GM19397 (cell line): ENCODE measurements at regions not wholly inside any gene's neighbourhood (a gene's known extent, or its start where the extent isn't known, plus 50 kb on each side); places are given as distances from the start of the nearest gene placed in this dataset.
"Not testable (repeated sequence)": the region's sequence is repeated elsewhere in the genome, so short reads cannot be mapped to it uniquely, and the experiment has no call there.

ENCODE experiments used
- ATAC-seq: cut with Tn5 transposase; IDR thresholded peaks from one replicate; pipeline ENCODE4 v1.9.1; 2021; ENCODE audit warnings: mild to moderate bottlenecking, moderate library complexity; ENCODE audit not compliant: unreplicated experiment

DNA sequence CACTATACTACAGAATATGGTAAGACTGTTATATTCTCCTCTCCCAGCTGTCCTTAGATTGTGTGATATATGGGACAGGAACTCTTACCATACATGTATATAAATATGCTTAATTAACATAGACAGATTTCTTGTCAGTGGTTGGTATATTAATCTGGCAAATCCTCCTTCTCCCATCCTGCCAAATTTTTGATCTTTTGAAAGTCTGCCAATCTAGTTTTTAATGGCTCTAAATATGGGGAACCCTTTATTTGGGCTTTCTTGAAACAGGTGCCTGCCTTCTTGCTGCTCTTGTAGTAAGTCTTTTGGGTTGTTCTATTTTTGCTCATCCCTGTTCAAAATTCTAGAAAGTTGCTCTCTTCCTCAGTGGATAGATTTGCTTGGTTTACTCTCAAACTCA lies 63.5 kb downstream of the SPATA31D1 start:
- no peak for ATAC-seq

DNA sequence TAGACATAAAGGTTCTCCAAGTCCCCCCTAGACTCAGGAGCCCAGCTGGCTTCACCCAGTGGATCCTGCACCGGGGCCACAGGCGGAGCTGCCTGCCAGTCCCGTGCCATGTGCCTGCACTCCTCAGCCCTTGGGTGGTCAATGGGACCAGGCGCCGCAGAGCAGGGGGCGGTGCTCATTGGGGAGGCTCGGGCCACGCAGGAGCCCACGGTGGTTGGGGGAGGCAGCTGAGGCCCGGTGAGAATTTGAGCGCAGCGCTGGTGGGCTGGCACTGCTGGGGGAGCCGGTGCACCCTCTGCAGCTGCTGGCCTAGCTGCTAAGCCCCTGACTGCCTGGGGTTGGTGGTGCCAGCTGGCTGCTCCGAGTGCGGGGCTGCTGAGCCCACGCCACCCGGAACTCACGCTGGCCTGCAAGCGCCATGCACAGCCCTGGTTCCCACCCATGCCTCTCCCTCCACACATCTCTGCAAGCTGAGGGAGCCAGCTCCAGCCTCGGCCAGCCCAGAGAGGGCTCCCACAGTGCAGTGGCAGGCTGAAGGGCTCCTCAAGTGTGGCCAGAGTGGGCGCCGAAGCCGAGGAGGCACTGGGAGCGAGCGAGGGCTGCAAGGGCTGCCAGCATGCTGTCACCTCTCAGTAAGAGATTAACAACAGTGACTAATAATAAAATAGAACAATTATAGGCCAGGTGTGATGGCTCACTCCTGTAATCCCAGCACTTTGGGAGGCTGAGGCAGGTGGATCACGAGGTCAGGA lies 65.9 kb downstream of the SPATA31D1 start:
- no peak for ATAC-seq

DNA sequence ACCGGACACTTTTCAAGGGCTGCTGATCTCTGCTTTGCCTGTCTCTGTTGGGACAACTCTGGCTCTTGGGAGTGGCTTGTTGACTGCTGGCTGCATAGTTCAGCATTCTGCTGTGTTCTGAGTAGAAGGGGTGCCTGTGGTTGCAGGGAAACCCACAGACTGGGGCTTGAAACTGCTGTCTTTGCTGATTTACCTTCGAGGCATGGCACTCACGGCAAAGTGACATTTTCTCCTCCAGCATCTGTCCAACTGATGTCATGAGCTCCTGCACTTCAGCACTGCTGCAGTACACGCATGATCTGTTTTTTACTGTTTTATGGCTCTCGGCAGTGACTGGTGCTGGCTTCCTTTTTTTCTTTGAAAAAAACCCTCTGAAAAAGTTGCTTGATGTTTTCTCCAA lies 69.2 kb downstream of the SPATA31D1 start:
- ATAC-seq = no peak

DNA sequence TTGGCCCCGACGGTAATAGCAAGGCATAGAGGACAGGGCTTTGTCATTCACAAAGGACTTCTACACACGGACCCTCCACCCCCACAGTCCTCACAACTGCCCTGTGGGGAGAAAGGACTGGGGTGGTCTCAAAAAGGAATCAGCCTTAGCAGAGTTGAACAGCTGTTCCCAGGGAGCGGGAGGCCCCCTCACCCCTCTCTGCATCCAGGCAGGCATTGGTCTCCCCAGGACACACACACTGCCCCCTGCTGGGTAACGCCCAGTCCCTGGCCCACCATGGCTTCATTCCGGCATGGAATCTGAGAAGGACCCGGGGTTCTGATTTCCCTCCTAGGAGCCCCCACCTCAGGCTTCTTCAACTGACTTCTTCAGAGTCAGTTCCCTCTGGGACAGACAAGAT lies 73.2 kb downstream of the SPATA31D1 start:
- not testable (repeated sequence) for ATAC-seq

DNA sequence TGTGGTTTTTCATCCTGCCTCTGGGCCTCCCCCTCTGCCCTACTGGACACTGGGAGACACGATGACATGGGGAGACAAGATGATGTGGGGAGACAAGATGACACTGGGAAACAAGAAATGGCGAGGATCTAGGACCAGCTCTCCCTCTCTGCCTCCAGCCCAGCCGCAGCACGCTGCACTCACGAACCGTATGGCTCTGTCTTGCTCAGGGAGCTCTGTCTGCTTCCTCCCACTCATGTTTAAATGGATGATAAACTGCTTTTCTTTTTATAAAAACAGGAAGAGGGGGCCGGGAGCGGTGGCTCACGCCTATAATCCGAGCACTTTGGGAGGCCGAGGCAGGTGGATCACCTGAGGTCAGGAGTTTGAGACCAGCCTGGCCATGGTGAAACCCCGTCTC lies 73.7 kb downstream of the SPATA31D1 start:
- ATAC-seq = no peak

DNA sequence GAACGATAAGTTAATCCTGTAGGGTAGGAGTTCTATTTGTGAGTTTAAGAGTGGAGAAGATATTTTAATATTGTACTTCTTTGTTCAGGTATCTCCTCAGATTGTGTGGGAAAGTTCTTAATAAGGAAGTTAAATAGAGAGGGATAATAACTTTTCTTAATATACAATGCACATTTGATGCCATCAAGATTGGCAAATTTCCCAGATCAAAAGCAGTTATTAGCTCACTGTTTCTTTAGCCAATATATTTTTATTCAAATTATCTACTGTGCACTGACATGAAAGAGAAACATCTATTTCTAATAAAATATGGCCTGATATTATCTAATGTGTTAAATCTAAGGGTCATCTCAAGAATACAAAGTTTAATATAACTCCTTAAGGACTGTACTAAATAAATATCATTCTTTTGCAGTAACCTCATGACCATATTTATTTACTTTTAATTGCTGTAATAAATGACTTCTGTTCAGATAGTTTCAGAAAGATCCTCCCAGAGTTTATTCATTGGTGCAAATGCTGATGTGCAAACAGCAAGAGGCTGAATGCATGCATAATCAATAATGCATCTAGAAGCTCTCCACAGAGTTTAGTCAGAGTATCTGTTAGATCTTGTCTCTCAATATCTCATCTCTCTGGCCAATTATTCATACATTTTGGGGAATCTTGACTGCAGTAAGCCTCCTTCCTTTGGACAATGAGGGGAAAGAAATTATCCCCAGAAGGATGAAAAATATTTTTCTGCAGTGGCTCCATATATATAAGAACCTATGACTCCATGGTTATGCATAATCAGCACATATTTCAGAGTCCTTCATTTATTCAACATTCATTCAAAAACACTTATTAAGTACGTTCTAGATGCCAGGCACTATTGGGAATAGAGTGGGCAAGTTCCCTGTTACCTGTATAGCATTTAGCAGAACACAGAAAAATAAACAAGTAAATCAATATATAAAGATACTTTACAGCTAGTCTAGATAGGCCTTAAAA lies 85.3 kb downstream of the SPATA31D1 start:
- no peak for ATAC-seq

DNA sequence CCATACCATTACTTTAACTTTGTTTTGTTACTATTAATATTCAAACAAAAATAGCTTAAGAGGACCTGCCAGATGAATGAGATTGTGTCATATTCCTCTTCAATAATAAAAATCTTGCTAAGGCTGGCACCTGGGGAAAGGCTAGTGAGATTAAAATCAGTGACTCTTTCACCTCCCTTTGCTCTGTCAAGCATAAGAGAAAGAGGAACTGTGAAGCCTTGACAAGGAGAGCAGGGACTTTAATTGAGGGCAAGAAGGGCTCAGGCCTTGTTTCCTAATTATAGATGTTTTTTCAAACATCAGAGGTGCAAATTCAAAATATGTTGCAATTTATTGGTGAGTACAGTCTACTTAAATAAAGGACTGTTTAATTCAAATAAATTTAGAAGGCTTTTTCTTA lies 91.7 kb downstream of the SPATA31D1 start:
- no peak for ATAC-seq

DNA sequence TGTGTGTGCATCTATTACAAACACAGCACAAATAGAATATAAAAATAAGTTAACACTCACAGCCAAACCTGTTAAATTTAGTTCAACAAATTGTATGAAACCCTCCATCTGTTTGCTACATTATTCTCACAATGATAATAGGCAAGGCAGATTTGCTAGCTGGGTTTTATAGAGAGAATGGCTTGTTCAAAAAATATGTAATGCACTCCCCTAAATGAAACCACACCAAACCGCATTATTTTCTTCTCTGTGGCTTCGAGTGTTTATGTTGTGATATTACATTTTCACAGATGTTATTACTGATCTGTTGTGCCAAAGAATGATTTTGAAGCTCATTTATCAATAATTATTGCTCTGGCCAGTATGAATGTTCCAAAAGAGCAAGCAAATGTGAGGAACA lies 92.9 kb downstream of the SPATA31D1 start:
- ATAC-seq = no peak

DNA sequence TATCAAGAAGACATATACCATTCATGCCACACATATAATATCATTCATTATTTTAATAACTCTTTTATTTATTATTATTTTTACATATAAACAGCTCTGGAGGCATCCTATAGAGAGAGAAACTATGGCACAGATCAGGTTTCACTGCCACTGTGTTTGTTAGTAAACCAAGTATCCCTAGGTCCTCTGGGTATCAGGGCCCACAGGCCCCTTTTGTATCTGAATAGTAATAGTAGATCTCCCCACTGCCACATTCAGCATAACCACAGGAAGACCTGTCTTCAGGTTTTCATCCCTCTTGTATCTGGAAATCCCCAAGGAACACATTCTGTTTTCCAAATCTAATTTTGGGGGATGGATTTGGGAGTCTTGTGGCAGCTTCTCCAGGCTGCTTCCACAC lies 94.0 kb downstream of the SPATA31D1 start:
- no peak for ATAC-seq

DNA sequence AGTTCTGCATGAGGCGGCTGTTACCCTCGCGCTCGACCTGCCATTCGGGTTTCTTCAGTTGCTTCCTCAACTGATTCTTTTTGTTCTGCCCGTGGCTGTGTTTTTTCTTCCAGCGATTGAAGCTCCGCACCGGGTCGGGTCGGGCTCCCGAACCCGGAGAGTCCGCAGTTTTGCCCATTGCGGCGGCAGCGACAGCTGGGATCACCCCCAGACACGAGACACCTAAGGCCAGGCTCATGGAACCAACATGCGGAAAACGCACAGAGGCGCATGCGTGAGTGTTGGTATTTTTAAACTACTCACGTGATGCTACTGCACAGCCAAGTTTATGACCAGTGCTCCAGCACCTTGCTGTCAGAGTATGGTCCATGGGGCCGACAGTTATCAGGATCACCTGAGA lies 100.0 kb downstream of the SPATA31D1 start:
- ATAC-seq = no peak

DNA sequence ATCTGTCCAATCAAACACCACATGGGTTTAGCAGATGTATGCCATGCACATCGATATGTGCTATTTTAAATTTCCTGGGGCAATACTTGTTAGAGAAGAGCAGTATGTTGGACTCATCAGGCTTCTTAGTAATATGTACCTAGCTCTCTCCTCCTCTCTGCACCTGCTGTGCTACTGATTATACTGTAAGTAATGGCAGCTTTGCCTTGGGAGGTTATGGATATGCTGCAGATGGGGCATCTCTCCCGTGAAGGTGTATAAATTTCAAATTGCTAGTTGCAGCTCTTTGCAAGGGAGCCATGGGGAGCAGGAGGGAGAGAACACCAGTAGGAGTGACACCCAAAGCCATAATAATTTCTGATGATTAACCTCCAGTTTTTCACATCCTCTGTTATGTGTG lies 101.5 kb downstream of the SPATA31D1 start:
- ATAC-seq = no peak

DNA sequence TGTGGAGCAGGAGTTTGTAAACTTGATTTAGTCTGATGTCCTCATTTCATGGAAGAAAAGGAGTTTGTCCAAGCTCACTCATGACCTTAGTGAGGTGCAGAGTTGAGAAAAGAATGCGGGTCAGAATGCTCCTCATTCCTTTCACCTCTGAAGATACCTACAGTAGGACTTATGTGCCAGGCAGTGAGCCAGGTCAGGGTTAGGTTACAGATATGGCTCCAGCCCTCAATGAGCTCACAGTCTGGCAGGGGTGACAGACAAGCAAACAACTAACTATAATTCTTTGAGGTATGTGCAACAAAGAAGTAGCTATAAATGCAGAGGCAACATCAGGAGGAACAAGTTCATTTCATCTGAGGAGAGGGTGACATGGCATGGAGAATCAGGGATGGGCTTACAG lies 102.5 kb downstream of the SPATA31D1 start:
- ATAC-seq = no peak

DNA sequence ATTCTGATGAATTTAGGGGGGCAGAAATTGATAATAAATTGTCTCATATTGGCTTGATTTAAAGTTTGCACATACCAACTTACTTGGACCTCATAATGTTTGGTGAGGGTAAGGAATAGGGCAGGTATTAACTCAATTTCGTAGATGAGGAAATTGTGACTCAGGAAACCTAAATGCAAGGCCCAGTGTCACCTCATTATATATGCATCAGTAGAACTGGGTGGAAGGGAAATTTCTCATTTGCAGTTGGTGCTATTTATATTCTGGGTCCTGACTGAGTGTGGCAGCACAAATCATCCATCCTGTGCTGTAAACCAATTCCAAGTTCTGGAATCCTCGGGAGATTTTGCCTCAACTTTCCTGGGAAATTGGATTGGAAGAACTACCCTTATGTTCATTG lies 103.0 kb downstream of the SPATA31D1 start:
- ATAC-seq = no peak

DNA sequence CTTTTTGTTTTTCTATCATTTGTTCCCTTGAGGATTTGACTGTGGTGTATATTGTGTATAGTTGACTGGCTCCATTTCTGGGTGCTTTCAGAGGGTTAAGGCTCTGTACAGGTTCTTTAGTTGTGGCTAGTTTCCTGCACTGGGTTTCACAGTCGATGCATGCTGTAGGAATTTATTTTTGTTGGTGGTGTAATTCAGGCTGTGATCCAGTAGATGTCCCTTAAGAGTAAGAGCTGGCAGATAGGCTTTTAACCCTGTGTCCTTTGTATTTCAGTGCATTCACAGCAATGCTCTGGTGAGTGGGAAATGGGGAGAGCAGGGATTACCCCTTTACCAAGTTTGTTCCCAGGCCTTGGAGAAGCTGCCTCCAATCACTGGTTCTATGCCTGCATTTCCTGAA lies 112.9 kb downstream of the SPATA31D1 start:
- ATAC-seq = no peak

DNA sequence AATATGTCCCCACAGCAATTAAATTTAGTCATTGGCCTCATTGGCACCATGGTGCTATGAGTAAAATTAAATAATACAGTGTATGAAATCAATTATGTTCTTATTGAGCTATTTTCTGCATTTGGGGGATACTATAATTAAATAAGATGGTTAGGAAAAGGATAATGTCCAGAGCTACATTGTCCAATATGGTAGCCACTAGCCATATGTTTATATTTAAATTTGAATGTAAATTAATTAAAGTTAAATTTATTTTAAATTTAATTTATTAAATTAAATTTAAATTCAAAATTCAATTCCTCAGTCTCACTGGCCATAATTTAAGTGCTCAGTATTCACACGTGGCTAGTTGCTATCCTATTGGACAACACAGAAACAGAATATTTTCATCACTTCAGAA lies 115.7 kb downstream of the SPATA31D1 start:
- no peak for ATAC-seq

DNA sequence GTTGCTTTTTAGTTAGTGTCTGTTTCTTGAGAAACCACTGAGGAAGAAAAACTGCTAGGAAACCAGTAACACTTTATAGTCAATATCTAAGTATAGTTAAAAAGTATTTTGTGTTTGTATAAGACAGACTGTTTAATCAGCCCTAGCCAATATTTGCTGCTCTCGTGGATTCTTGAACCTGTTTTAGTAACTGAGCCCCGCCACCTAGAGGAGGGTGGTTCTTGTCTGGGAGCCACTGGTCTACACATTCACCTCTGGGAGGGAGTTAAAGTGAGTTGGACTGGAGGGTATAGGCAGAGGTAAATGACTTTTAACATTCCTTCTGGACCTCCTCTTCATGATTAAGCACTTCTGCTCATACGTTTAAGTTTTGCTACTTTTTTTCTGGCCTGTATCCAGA lies 117.2 kb downstream of the SPATA31D1 start:
- no peak for ATAC-seq

DNA sequence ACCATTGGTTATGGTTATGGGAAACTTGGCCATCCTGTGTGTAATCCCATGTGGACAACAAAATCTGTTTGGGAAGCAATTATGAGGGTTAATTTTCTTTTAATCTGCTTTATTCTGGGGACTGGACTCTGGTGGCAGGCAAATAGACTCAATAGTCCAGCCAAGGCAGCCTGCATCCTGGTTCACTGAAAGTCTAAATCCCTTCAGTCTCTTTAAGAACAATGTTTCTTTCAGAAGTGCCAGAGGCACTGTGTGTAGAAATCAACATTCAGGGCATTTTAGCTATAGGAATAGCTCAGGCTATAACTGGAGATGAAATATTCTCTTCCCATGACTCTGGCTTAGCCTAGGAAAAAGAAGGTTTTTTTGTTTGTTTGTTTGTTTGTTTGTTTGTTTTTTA lies 118.0 kb downstream of the SPATA31D1 start:
- no peak for ATAC-seq

DNA sequence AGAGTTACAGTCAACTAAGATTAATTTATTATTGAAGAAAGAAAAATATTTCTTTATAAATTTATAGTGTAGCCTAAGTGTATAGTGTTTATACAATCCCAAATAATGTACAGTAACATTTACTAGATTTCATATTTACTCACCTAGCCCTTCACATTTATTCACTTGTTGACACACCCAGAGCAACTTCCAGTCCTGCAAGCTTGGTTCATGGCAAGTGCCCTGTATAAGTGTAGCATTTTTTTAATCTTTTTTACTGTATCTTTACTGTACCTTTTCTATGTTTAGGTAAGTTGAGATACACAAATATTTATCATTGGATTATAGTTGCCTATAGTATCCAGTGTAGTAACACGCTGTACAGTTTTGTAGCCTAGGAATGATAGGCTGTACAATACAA lies 119.9 kb downstream of the SPATA31D1 start:
- ATAC-seq = no peak

DNA sequence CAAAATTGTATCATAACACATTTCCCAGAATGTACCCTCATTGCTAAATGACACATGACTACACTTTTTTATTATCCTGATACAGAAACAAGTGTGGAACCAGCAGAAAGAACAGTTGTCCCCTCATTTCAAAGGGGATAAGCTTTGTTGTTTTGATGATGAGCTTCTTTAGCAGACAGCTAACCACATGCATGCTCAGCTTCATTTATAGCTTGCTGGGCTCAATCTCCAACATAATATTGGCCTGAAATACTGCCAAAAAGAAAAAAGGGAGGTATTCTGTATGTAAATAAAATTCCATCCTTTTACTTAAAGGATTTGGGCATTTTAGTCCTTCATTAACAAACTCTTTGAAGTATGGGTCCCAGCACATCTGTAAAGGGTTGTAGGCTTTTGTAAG lies 120.4 kb downstream of the SPATA31D1 start:
- no peak for ATAC-seq

DNA sequence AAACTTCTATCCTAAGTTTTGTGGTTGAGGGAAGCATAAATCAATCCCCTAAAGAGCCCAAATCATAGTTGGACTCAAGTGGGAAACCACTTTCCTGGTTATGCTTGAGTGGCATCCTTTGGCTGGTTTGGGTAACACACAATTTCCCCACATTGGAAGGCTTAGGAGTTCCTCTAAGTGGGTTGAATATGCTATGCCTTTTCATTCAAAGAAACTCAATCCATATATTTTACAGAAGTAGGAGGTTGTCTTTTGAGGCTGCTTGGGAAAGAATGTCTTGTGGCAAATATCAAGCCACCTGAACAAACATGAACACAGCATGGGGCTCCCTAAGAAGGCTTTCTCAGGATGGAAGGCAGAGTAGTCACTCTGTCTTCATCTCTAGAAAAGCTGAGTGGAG lies 121.1 kb downstream of the SPATA31D1 start:
- no peak for ATAC-seq

DNA sequence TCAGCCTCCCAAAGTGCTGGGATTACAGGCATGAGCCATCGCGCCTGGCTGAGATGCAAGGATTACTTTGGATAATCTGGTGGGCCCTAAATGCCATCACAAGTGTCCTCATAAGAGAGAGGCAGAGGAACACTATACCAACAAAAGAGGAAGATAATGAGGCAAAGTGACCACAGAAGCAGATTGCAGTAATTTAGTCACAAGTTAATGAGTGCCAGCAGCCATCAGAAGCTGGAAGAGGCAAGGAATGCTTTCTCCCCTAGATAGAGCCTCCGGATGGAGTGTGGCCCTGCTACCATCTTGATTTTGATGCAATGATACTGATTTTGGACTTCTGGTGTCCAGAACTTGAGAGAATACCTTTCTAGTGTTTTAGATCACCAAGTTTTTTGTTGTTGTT lies 122.3 kb downstream of the SPATA31D1 start:
- ATAC-seq = no peak

DNA sequence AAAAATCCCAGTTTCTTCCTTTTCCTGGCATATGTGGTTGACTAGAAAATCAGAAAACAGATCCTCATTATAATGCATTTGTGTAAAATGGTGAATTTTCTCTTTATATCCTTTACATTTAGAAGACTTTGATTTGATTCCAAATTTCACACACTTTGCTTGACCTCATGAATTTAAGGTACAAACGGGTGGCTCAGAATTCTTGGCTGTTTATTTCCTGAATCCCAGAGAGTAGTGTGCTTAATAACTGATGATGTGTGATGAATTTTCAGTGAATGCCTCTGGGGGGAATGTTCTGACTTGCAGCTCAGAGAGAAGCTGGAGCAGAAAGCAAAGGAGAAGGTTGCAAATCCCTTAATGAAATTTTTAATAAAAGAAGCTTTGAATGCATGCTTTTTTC lies 126.8 kb downstream of the SPATA31D1 start:
- ATAC-seq = no peak
